ENCODE measurements at regions not wholly inside any gene's neighbourhood (a gene's known extent, or its start where the extent isn't known, plus 50 kb on each side); places are given as distances from the start of the nearest gene placed in this dataset.
"Not testable (repeated sequence)": the region's sequence is repeated elsewhere in the genome, so short reads cannot be mapped to it uniquely, and the experiment has no call there.

GRCh38 chr1:114262337-114262736 is 108.7 kb upstream of the SYT6 start:
- DNase-seq: no peak

- no peak for DNase-seq
These were observed 107.3 kb upstream of the SYT6 start for GRCh38 chr1:114260805-114261484.

GRCh38 chr1:114259511-114260160 is 106.0 kb upstream of the SYT6 start:
- DNase-seq: no peak

GRCh38 chr1:114258633-114259032 is 105.0 kb upstream of the SYT6 start:
- DNase-seq: no peak

- no peak for DNase-seq
These were observed 104.4 kb upstream of the SYT6 start for GRCh38 chr1:114258074-114258473.

- no peak for DNase-seq
These were observed 103.9 kb upstream of the SYT6 start for GRCh38 chr1:114257554-114257953.

GRCh38 chr1:114253900-114254299 is 100.2 kb upstream of the SYT6 start:
- no peak for DNase-seq

GRCh38 chr1:114251573-114251939 is 97.9 kb upstream of the SYT6 start:
- DNase-seq: no peak

- no peak for DNase-seq
These were observed 97.3 kb upstream of the SYT6 start for GRCh38 chr1:114250683-114251572.

GRCh38 chr1:114249691-114250090 is 96.0 kb upstream of the SYT6 start:
- no peak for DNase-seq

- DNase-seq: no peak
These were observed 94.5 kb upstream of the SYT6 start for GRCh38 chr1:114248162-114248561.

- not testable (repeated sequence) for DNase-seq
These were observed 89.0 kb upstream of the SYT6 start for GRCh38 chr1:114242531-114243210.

- no peak for DNase-seq
These were observed 84.4 kb upstream of the SYT6 start for GRCh38 chr1:114238053-114238452.

GRCh38 chr1:114236517-114236916 is 82.8 kb upstream of the SYT6 start:
- DNase-seq: no peak

GRCh38 chr1:114235960-114236359 is 82.3 kb upstream of the SYT6 start:
- no peak for DNase-seq

GRCh38 chr1:114235281-114235680 is 81.6 kb upstream of the SYT6 start:
- no peak for DNase-seq

- no peak for DNase-seq
These were observed 80.9 kb upstream of the SYT6 start for GRCh38 chr1:114234408-114235124.

GRCh38 chr1:114232691-114233090 is 79.0 kb upstream of the SYT6 start:
- no peak for DNase-seq

- DNase-seq: no peak
These were observed 77.6 kb upstream of the SYT6 start for GRCh38 chr1:114231301-114231700.

GRCh38 chr1:114229368-114229767 is 75.7 kb upstream of the SYT6 start:
- no peak for DNase-seq

GRCh38 chr1:114227059-114227458 is 73.4 kb upstream of the SYT6 start:
- no peak for DNase-seq

GRCh38 chr1:114224196-114224907 is 70.7 kb upstream of the SYT6 start:
- DNase-seq: peak; percentile 39
